ENCODE measurements at regions not wholly inside any gene's neighbourhood (a gene's known extent, or its start where the extent isn't known, plus 50 kb on each side); places are given as distances from the start of the nearest gene placed in this dataset.

DNA sequence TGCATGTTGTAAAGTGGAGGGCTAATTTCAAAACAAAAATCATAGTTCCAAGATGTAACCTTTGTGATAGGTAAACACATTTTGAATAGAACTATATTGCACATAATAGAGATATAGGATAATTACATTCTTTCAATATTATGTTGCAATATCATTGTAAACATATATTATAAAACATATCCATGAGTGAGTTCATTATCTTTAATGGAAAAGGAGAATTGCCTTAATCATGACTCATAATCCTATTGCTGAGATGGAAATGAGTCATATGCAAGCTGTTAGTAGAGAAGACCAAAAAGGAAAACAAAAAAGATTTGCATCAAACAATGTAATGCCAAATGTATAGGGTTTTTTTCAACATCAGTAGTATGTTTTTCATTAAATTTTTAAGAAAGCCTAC, 73.7 kb upstream of the WDR44 start:
- TF ChIP-seq POLR2AphosphoS5 (IDR thresholded peaks at IDR 0.05; ENCODE audit: low read depth, low read length) = no peak
- TF ChIP-seq POLR2A (IDR thresholded peaks at IDR 0.05; ENCODE audit: low read depth, low read length) = no peak
